ENCODE measurements at regions not wholly inside any gene's neighbourhood (a gene's known extent, or its start where the extent isn't known, plus 50 kb on each side); places are given as distances from the start of the nearest gene placed in this dataset.

DNA sequence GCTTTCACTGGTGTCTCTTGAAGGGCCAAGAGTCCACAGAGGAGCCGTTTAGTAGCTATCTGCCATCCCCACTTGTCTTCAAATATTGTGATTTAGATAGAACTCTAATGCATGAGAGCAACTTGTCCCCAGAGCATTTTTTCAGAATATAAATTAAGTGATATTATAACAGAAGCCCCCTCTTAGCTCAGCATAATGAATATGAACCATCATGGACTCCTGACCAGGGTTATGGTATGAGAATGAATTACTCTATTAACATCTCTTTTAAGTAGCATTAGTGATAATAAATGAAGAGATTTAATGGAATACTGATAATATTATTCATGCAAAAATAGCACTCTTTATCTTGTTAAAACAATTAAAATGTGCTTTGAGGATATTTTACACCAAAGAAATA is 709.6 kb downstream of the GALR1 start:
- POLR2A ChIA-PET: no interaction called here
- Mint-ChIP-seq H3K4me3 (ENCODE audit: unreplicated experiment) (no peak overlapping the region), H3K4me1 (ENCODE audit: insufficient read depth, unreplicated experiment) (no peaks in the 10 kb centered on the region), H3K9me3 (ENCODE audit: unreplicated experiment) (peaks cover 29% of the 10 kb centered on the region), H3K36me3 (ENCODE audit: insufficient read depth, unreplicated experiment) (no peaks in the 10 kb centered on the region), H3K27ac (ENCODE audit: low read depth, unreplicated experiment) (no peak overlapping the region), H3K27me3 (ENCODE audit: insufficient read depth, unreplicated experiment) (no peaks in the 10 kb centered on the region)
- no peak for DNase-seq (ENCODE audit: unreplicated experiment)
- TF ChIP-seq, protein P1, sequence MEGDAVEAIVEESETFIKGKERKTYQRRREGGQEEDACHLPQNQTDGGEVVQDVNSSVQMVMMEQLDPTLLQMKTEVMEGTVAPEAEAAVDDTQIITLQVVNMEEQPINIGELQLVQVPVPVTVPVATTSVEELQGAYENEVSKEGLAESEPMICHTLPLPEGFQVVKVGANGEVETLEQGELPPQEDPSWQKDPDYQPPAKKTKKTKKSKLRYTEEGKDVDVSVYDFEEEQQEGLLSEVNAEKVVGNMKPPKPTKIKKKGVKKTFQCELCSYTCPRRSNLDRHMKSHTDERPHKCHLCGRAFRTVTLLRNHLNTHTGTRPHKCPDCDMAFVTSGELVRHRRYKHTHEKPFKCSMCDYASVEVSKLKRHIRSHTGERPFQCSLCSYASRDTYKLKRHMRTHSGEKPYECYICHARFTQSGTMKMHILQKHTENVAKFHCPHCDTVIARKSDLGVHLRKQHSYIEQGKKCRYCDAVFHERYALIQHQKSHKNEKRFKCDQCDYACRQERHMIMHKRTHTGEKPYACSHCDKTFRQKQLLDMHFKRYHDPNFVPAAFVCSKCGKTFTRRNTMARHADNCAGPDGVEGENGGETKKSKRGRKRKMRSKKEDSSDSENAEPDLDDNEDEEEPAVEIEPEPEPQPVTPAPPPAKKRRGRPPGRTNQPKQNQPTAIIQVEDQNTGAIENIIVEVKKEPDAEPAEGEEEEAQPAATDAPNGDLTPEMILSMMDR (IDR thresholded peaks at IDR 0.05; ENCODE audit: unreplicated experiment): no peak
- CTCF ChIA-PET: interaction anchor here (0.7 kb wide), 1 partner anchor 1023 kb away, joined by 4 read pairs; no protein-coding TSS in a partner anchor
- intact Hi-C loops (cut with micrococcal nuclease): no loop called here
- BruUV-seq (replicated peaks): no TSS peak

DNA sequence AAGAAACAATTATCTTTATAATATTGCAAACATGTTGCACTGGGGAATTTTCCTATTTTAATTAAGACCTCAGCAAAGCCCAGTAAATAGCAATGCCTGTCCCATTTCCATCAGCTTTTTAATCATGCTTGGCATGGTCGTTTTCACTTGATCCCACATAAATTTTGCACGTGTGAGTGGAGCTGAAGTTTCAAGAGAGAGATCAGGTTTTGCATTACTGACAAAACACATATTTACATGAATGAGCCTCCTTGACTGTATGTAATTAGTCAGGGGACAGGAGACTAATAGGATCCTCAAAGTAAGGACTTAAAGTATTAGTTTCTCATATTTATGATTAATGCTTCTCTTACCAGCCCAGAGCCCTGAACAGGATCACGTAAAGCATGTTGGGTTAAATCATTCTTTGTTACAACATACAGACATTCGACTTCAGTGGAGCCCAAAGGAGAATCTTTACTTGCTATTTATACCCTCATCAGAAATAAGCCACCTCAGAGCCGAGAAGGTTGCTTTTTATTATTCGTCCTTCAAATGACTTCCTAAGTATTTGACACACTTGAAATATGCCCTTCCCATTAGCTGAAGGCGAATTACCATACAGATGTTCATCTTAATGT is 711.3 kb downstream of the GALR1 start:
- TF ChIP-seq, protein P1 (IDR thresholded peaks at IDR 0.05; ENCODE audit: unreplicated experiment): no peak
- no peak for DNase-seq (ENCODE audit: unreplicated experiment)
- Mint-ChIP-seq H3K4me1 (ENCODE audit: insufficient read depth, unreplicated experiment) (no peaks in the 10 kb centered on the region), H3K27ac (ENCODE audit: low read depth, unreplicated experiment) (no peak overlapping the region), H3K9me3 (ENCODE audit: unreplicated experiment) (peaks cover 29% of the 10 kb centered on the region), H3K27me3 (ENCODE audit: insufficient read depth, unreplicated experiment) (no peaks in the 10 kb centered on the region), H3K36me3 (ENCODE audit: insufficient read depth, unreplicated experiment) (no peaks in the 10 kb centered on the region), H3K4me3 (ENCODE audit: unreplicated experiment) (no peak overlapping the region)
- intact Hi-C loops (cut with micrococcal nuclease): no loop called here
- no TSS peak for BruUV-seq (replicated peaks)
- ChIA-PET POLR2A (no interaction called here), CTCF (interaction anchor here (0.6 kb wide), 2 partner anchors 46 to 172 kb away, joined by 3 read pairs; no protein-coding TSS in a partner anchor)

DNA sequence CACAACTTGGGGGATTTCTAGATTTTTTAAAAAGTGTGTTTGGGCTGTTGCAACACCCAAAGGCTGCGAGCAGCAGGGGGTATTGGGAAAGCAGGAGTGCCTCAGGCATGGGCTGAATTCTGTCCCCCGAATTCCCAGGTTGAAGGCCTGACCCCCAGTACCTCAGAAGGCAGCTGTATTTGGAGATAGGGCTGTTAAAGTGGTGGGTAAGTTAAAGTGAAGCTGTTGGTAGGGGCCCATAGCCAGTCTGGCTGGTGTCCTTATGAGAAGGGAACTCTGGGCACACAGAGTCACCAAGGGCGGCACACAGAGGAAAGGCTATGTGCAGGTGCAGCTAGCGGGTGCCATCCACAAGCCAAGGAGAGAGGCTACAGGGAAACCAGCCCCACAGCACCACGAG is 717.4 kb downstream of the GALR1 start:
- BruUV-seq (replicated peaks): no TSS peak
- POLR2A ChIA-PET: no interaction called here
- Mint-ChIP-seq H3K27ac (ENCODE audit: low read depth, unreplicated experiment) (no peak overlapping the region), H3K27me3 (ENCODE audit: insufficient read depth, unreplicated experiment) (no peaks in the 10 kb centered on the region), H3K9me3 (ENCODE audit: unreplicated experiment) (peaks cover 29% of the 10 kb centered on the region), H3K36me3 (ENCODE audit: insufficient read depth, unreplicated experiment) (no peaks in the 10 kb centered on the region), H3K4me3 (ENCODE audit: unreplicated experiment) (no peak overlapping the region), H3K4me1 (ENCODE audit: insufficient read depth, unreplicated experiment) (no peaks in the 10 kb centered on the region)
- TF ChIP-seq, protein P1 (IDR thresholded peaks at IDR 0.05; ENCODE audit: unreplicated experiment): no peak
- intact Hi-C loops (cut with micrococcal nuclease): no loop called here
- CTCF ChIA-PET: no interaction called here
- no peak for DNase-seq (ENCODE audit: unreplicated experiment)

DNA sequence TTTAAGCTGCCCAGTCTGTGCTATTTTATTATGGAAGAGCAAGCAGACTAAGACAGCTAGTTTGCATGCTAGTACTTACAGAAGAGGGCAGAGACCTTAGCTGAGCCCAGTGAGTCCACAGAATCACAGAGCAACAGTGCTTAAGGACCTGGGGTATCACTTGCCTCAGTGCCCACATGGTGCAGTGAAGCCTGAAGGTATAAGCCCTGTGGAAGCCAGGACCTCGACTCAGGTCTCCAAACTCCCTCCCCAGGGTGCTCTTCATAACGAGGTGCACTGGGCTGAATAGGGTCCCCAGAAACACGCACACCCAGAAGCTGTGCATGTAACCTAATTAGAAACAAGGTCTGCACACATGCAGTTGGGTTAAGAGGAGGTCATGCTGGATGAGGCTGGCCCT is 718.1 kb downstream of the GALR1 start:
- Mint-ChIP-seq H3K36me3 (ENCODE audit: insufficient read depth, unreplicated experiment) (no peaks in the 10 kb centered on the region), H3K27me3 (ENCODE audit: insufficient read depth, unreplicated experiment) (no peaks in the 10 kb centered on the region), H3K9me3 (ENCODE audit: unreplicated experiment) (peaks cover 31% of the 10 kb centered on the region), H3K4me3 (ENCODE audit: unreplicated experiment) (no peak overlapping the region), H3K4me1 (ENCODE audit: insufficient read depth, unreplicated experiment) (no peaks in the 10 kb centered on the region), H3K27ac (ENCODE audit: low read depth, unreplicated experiment) (no peak overlapping the region)
- TF ChIP-seq, protein P1 (IDR thresholded peaks at IDR 0.05; ENCODE audit: unreplicated experiment): no peak
- no TSS peak for BruUV-seq (replicated peaks)
- intact Hi-C loops (cut with micrococcal nuclease): no loop called here
- DNase-seq (ENCODE audit: unreplicated experiment): no peak
- POLR2A ChIA-PET: no interaction called here
- CTCF ChIA-PET: interaction anchor here (0.9 kb wide), 1 partner anchor 10 kb away, joined by 3 read pairs; no protein-coding TSS in a partner anchor

Measured in MCF 10A (cell line).